ENCODE measurements at regions not wholly inside any gene's neighbourhood (a gene's known extent, or its start where the extent isn't known, plus 50 kb on each side); places are given as distances from the start of the nearest gene placed in this dataset.

GRCh38 chr15:37773111-37773860 lies 161.2 kb upstream of the TMCO5A start:
- Mint-ChIP-seq H3K4me3 (no peak overlapping the region), H3K4me1 (no peaks in the 10 kb centered on the region)
- TF ChIP-seq CTCF (IDR thresholded peaks at IDR 0.05; ENCODE audit: unreplicated experiment in 3 of 3): no peak

GRCh38 chr15:37774961-37775360 lies 159.5 kb upstream of the TMCO5A start:
- Mint-ChIP-seq H3K36me3 (ENCODE audit: low read depth) (no peaks in the 10 kb centered on the region), H3K27me3 (ENCODE audit: low read depth) (no peaks in the 10 kb centered on the region), H3K9me3 (peaks cover 6% of the 10 kb centered on the region), H3K4me1 (no peaks in the 10 kb centered on the region), H3K27ac (no peak overlapping the region), H3K4me3 (no peak overlapping the region)
- no peak for TF ChIP-seq CTCF (IDR thresholded peaks at IDR 0.05; ENCODE audit: unreplicated experiment in 3 of 3)

More at GRCh38 chr15:37773111-37773860, 161.2 kb upstream of the TMCO5A start:
- no peaks in the 10 kb centered on the region for H3K27me3 Mint-ChIP-seq (ENCODE audit: low read depth)
- no peak overlapping the region for H3K27ac Mint-ChIP-seq
- no peaks in the 10 kb centered on the region for H3K36me3 Mint-ChIP-seq (ENCODE audit: low read depth)
- peaks cover 4% of the 10 kb centered on the region for H3K9me3 Mint-ChIP-seq

- no peaks in the 10 kb centered on the region for H3K27me3 Mint-ChIP-seq (ENCODE audit: low read depth)
- no peaks in the 10 kb centered on the region for H3K36me3 Mint-ChIP-seq (ENCODE audit: low read depth)
- H3K4me3 Mint-ChIP-seq: no peak overlapping the region
- TF ChIP-seq CTCF (IDR thresholded peaks at IDR 0.05; ENCODE audit: unreplicated experiment in 3 of 3): no peak
- H3K27ac Mint-ChIP-seq: no peak overlapping the region
- H3K4me1 Mint-ChIP-seq: no peaks in the 10 kb centered on the region
- peaks cover 6% of the 10 kb centered on the region for H3K9me3 Mint-ChIP-seq
Observed at GRCh38 chr15:37777006-37777405, 157.4 kb upstream of the TMCO5A start.

GRCh38 chr15:37783290-37783689 lies 151.2 kb upstream of the TMCO5A start:
- TF ChIP-seq CTCF (IDR thresholded peaks at IDR 0.05; ENCODE audit: unreplicated experiment in 3 of 3): no peak
- Mint-ChIP-seq H3K9me3 (peaks cover 2% of the 10 kb centered on the region), H3K4me1 (no peaks in the 10 kb centered on the region), H3K36me3 (ENCODE audit: low read depth) (no peaks in the 10 kb centered on the region), H3K27ac (no peak overlapping the region), H3K27me3 (ENCODE audit: low read depth) (no peaks in the 10 kb centered on the region), H3K4me3 (no peak overlapping the region)

- no peaks in the 10 kb centered on the region for H3K36me3 Mint-ChIP-seq (ENCODE audit: low read depth)
- TF ChIP-seq CTCF (IDR thresholded peaks at IDR 0.05; ENCODE audit: unreplicated experiment in 3 of 3): no peak
- no peaks in the 10 kb centered on the region for H3K9me3 Mint-ChIP-seq
- H3K27ac Mint-ChIP-seq: no peak overlapping the region
- no peak overlapping the region for H3K4me3 Mint-ChIP-seq
- no peaks in the 10 kb centered on the region for H3K4me1 Mint-ChIP-seq
- no peaks in the 10 kb centered on the region for H3K27me3 Mint-ChIP-seq (ENCODE audit: low read depth)
Observed at GRCh38 chr15:37788330-37788729, 146.1 kb upstream of the TMCO5A start.

- Mint-ChIP-seq H3K27me3 (ENCODE audit: low read depth) (no peaks in the 10 kb centered on the region), H3K4me3 (no peak overlapping the region), H3K27ac (no peak overlapping the region), H3K9me3 (no peaks in the 10 kb centered on the region), H3K36me3 (ENCODE audit: low read depth) (no peaks in the 10 kb centered on the region), H3K4me1 (no peaks in the 10 kb centered on the region)
- no peak for TF ChIP-seq CTCF (IDR thresholded peaks at IDR 0.05; ENCODE audit: unreplicated experiment in 3 of 3)
Observed at GRCh38 chr15:37788767-37789396, 145.6 kb upstream of the TMCO5A start.

All from nephron (organoid).